IPS-20b (cell line): ENCODE measurements at regions not wholly inside any gene's neighbourhood (a gene's known extent, or its start where the extent isn't known, plus 50 kb on each side); places are given as distances from the start of the nearest gene placed in this dataset.
A peak's percentile ranks its signal among the peaks of the same experiment; 100 is the strongest.

Source experiments
- H3K27ac ChIP-seq: one replicate; pipeline ENCODE4 v1.5.1; 2013; ENCODE audit warnings: low read length
- H3K27me3 ChIP-seq: 2 replicates; pipeline ENCODE4 v1.6.1; 2013; ENCODE audit warnings: mild to moderate bottlenecking, low read length, inconsistent platforms; ENCODE audit not compliant: insufficient read depth
- H3K36me3 ChIP-seq: 2 replicates; pipeline ENCODE4 v1.6.1; 2013; ENCODE audit warnings: low read depth, mild to moderate bottlenecking, inconsistent platforms, low read length, moderate library complexity; ENCODE audit not compliant: insufficient read depth
- H3K4me1 ChIP-seq: 2 replicates; pipeline ENCODE4 v1.6.1; 2013; ENCODE audit warnings: mild to moderate bottlenecking, control low read depth, inconsistent platforms, low read length, moderate library complexity; ENCODE audit not compliant: insufficient read depth
- H3K4me3 ChIP-seq: 2 replicates; pipeline ENCODE4 v1.5.1; 2013; ENCODE audit warnings: mild to moderate bottlenecking, low read length, inconsistent platforms
- H3K9ac ChIP-seq: 2 replicates; pipeline ENCODE4 v1.6.1; 2013; ENCODE audit warnings: low read depth, mild to moderate bottlenecking, inconsistent platforms, low read length, moderate library complexity
- H3K9me3 ChIP-seq: 2 replicates; pipeline ENCODE4 v1.6.1; 2013; ENCODE audit warnings: mild to moderate bottlenecking, low read depth, low read length, inconsistent platforms; ENCODE audit not compliant: insufficient read depth

DNA sequence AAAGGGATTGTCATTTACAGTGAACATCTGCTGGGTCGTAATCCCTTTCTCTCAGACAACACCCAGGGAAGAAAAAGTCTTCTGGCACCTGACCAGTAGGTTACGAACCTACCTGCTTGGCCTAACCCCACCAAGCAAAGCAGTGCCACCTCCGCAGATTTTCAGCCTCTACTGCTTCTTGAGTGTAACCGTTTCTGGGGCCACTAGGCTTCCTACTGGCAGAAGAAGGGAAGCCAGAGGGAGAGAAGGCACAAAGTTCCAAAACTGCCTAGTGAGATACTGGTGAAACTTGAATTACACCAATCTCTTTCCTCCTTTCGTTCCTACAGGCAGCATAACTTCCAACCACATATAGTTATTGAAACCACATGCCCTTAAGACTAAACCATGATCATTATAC is 383.6 kb downstream of the BCAT1 start:
- Histone ChIP-seq H3K4me1 (peaks cover 15% of the 10 kb centered on the region; the same call in 1 of the 2 replicates), H3K4me3 (no peak overlapping the region), H3K9me3 (no peaks in the 10 kb centered on the region), H3K36me3 (no peaks in the 10 kb centered on the region), H3K9ac (no peak overlapping the region), H3K27ac (no peak overlapping the region), H3K27me3 (peaks cover 38% of the 10 kb centered on the region)

GRCh38 chr12:24562771-24563431 is 386.0 kb downstream of the BCAT1 start:
- H3K27ac ChIP-seq = no peak overlapping the region
- no peaks in the 10 kb centered on the region for H3K9me3 ChIP-seq
- H3K9ac ChIP-seq = peak overlapping the region; percentile 70
- peak overlapping the region; percentile 85 for H3K4me3 ChIP-seq
- peaks cover 29% of the 10 kb centered on the region; the same call in 1 of the 2 replicates for H3K4me1 ChIP-seq
- no peaks in the 10 kb centered on the region for H3K36me3 ChIP-seq
- peaks cover 45% of the 10 kb centered on the region for H3K27me3 ChIP-seq

GRCh38 chr12:24561882-24562770 is 386.8 kb downstream of the BCAT1 start:
- H3K4me3 ChIP-seq = peak overlapping the region; percentile 88
- no peaks in the 10 kb centered on the region for H3K9me3 ChIP-seq
- H3K9ac ChIP-seq = peak overlapping the region; percentile 87; the same call in 1 of the 2 replicates
- no peaks in the 10 kb centered on the region for H3K36me3 ChIP-seq
- peaks cover 32% of the 10 kb centered on the region; the same call in 1 of the 2 replicates for H3K4me1 ChIP-seq
- H3K27ac ChIP-seq = peak overlapping the region; percentile 33
- H3K27me3 ChIP-seq = peaks cover 45% of the 10 kb centered on the region

DNA sequence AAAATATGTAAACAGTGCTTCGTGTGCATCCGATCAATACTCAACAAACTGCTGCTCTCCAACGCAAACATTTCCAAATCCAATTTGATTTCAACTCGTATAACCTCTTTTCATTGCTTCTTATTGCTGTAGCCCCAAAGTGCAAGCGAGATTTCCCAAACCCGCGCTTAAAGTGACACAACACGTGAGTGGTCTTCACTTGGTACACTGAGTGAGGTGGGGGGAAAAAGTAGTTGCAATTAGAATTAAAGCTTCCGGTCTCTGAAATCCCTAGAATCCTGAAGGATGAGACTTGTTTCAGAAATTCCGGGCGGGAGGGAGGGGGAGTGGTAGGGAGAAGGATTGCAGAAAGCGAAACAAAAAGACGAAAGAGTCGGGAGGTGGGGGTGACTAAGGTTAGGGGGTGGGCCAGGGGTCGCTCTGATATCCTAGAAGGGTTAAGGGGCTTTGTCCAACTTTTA is 387.5 kb downstream of the BCAT1 start:
- no peak overlapping the region for H3K27ac ChIP-seq
- no peaks in the 10 kb centered on the region for H3K9me3 ChIP-seq
- no peaks in the 10 kb centered on the region for H3K36me3 ChIP-seq
- peak overlapping the region; percentile 88 for H3K4me3 ChIP-seq
- H3K4me1 ChIP-seq = peaks cover 32% of the 10 kb centered on the region; the same call in 1 of the 2 replicates
- peak overlapping the region; percentile 87; the same call in 1 of the 2 replicates for H3K9ac ChIP-seq
- H3K27me3 ChIP-seq = peaks cover 45% of the 10 kb centered on the region

DNA sequence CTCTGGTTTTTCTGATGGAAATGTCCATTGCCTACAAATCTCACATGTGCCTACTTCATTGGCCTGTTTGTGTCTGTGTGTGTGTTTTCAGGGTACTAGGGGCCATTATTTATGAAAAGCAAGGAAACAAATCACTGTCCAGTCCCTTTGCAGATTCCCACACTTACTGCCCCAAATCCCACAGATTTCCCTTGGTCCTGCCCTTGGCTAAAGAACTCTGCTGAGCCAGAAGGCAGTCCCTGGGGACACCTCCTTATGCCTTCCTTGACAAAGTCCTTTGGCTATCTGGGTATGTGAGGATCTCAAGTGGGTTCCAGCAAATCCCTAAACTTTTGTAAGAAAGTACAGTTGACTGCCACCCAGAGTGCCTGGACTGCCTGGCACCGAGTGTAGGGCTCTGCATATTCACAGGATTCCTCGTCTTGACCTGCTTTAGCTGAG is 388.1 kb downstream of the BCAT1 start:
- H3K27ac ChIP-seq = no peak overlapping the region
- H3K36me3 ChIP-seq = no peaks in the 10 kb centered on the region
- H3K27me3 ChIP-seq = peaks cover 44% of the 10 kb centered on the region
- peak overlapping the region; percentile 88 for H3K4me3 ChIP-seq
- H3K4me1 ChIP-seq = peaks cover 32% of the 10 kb centered on the region; the same call in 1 of the 2 replicates
- H3K9ac ChIP-seq = peak overlapping the region; percentile 87; the same call in 1 of the 2 replicates
- no peaks in the 10 kb centered on the region for H3K9me3 ChIP-seq

DNA sequence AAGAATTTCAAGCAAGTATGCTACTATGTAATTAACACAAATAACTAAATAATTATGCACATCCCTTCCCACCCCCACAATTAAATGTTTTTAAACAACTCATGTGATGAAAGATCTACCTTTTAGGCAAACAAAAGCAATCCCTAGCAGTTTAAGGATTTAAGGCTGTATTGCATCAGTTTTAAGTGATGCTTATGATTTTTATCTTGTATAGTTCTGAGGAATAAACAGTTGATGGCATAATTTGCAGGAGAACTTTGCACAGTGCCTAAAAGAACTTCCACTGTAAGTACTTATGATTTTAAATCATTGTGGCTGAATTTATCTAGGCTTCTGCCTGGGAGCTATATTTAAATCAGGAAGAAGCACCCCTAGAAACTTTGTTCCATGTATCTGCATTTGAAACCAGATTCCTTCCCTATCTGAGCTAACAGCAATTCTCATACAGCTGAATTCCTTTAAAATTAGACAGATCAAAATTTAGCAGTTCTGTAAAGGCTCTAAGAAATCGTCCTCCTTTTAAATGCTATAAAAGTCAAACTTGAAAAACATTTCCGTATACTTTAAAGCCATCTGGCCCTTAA is 388.6 kb downstream of the BCAT1 start:
- Histone ChIP-seq H3K36me3 (no peaks in the 10 kb centered on the region), H3K27ac (no peak overlapping the region), H3K4me1 (peaks cover 32% of the 10 kb centered on the region; the same call in 1 of the 2 replicates), H3K9ac (peak overlapping the region; percentile 87; the same call in 1 of the 2 replicates), H3K9me3 (no peaks in the 10 kb centered on the region), H3K4me3 (peak overlapping the region; percentile 88), H3K27me3 (peaks cover 39% of the 10 kb centered on the region)

GRCh38 chr12:24557738-24558137 is 391.2 kb downstream of the BCAT1 start:
- Histone ChIP-seq H3K9me3 (no peaks in the 10 kb centered on the region), H3K4me1 (peaks cover 26% of the 10 kb centered on the region; the same call in 1 of the 2 replicates), H3K9ac (no peak overlapping the region), H3K36me3 (no peaks in the 10 kb centered on the region), H3K27me3 (peaks cover 17% of the 10 kb centered on the region; the same call in 1 of the 2 replicates), H3K4me3 (no peak overlapping the region), H3K27ac (no peak overlapping the region)

DNA sequence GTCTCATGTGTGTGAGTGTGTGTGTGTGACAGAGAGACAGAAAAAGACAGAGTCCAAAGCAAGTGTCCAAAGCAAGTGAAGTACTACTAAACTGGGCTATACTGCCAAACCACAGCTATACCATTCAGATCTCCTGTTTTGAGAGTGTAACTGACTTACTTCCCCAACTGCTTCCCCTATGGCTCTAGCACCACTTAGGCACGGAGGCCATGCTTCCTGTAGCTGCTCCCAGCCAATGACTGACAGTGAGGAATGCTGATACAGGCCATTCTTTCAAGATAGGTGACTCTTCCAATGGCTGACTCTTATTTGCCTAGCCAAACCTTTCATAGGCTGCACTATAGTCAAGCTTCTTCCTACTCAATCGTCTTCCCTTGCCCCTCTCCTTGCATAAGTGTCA is 393.2 kb downstream of the BCAT1 start:
- Histone ChIP-seq H3K27ac (no peak overlapping the region), H3K36me3 (no peaks in the 10 kb centered on the region)

DNA sequence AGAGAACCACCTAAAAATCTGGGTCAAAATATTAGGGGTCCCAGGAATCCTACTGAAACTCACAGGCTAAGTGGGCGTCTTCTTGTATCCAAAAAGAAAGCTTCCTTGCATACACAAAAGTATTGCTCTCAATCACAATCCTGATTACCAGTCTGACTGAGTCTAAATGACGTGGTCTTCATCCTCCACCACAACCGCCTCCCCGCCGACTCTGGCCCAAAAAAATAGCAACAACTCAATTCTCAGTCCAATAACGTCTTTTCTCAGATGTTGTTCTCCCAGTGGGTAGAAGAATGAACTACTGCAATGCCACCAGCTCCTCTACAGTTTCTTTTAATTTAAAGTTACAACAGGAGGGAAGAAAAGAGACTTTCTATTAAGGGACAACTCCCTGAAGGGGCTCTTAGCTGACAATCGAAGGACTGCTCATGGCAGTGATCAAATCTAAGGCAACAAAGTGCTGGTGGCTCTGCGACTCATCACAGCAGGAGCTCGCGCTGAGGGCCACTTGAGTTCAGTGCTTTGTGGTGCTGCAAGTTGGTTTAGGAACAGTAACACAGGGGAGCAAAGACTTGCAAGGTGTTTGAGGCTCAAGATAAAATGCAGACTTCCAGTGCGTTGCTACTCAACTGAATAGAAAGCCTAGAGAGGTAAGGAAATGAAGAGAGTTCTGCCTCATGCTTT is 394.1 kb downstream of the BCAT1 start:
- Histone ChIP-seq H3K4me3 (no peak overlapping the region), H3K4me1 (peaks cover 22% of the 10 kb centered on the region; the same call in 1 of the 2 replicates), H3K9ac (no peak overlapping the region), H3K36me3 (no peaks in the 10 kb centered on the region), H3K9me3 (no peaks in the 10 kb centered on the region), H3K27me3 (peaks cover 1% of the 10 kb centered on the region; the same call in 1 of the 2 replicates), H3K27ac (no peak overlapping the region)

More for the DNA sequence above, 393.2 kb downstream of the BCAT1 start:
- Histone ChIP-seq H3K4me1 (peaks cover 27% of the 10 kb centered on the region; the same call in 1 of the 2 replicates), H3K4me3 (no peak overlapping the region), H3K27me3 (peaks cover 11% of the 10 kb centered on the region; the same call in 1 of the 2 replicates), H3K9ac (no peak overlapping the region), H3K9me3 (no peaks in the 10 kb centered on the region)

DNA sequence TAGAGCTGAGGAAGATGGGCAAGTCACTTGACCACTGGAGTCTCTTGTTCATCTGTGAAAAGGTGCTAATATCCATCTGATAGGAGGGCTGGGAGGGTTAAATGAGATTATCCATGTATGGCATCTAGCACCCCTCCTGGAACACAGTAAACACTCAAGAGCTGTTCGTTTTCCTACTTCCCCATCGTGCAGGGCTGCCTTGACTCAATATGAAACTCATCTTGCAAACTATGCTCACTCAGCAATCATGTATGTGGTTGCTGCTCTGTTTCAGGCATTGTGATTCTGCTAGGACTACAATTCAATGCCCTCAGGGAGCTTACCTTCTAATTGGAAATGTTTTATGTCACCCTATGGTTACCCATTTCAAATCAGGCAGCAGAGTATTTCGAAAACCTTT is 395.6 kb downstream of the BCAT1 start:
- Histone ChIP-seq H3K4me3 (no peak overlapping the region), H3K36me3 (no peaks in the 10 kb centered on the region), H3K9me3 (no peaks in the 10 kb centered on the region), H3K9ac (no peak overlapping the region), H3K27me3 (no peaks in the 10 kb centered on the region), H3K27ac (no peak overlapping the region), H3K4me1 (peaks cover 17% of the 10 kb centered on the region; the same call in 1 of the 2 replicates)
